ENCODE measurements at regions not wholly inside any gene's neighbourhood (a gene's known extent, or its start where the extent isn't known, plus 50 kb on each side); places are given as distances from the start of the nearest gene placed in this dataset.

GRCh38 chrX:124269881-124270280 is 62.6 kb upstream of the TEX13D start:
- TF ChIP-seq POLR2AphosphoS5 (IDR thresholded peaks at IDR 0.05) (no peak), CTCF (IDR thresholded peaks at IDR 0.05 in 8 of 11, conservative IDR thresholded peaks at IDR 0.05 in 3 of 11) (no peak), POLR2A (IDR thresholded peaks at IDR 0.05) (no peak)
